HAP-1 (cell line): ENCODE measurements at regions not wholly inside any gene's neighbourhood (a gene's known extent, or its start where the extent isn't known, plus 50 kb on each side); places are given as distances from the start of the nearest gene placed in this dataset.

Experiments
- DNase-seq, 2 experiments: peaks; one replicate each; pipeline ENCODE4 v3.0.0-alpha.2; 2016 to 2020; ENCODE audit warnings: low spot score in 2 of 2
- H3K27me3 ChIP-seq: fragments of 250-450 bp; sonication (Bioruptor Pico); 2 replicates; pipeline ENCODE4 v1.5.1; 2020; ENCODE audit warnings: low read depth, mild to moderate bottlenecking, moderate library complexity
- H3K36me3 ChIP-seq: fragments of 250-450 bp; sonication (Bioruptor Pico); replicated peaks from 2 replicates; pipeline ENCODE4 v1.5.1; 2020; ENCODE audit warnings: mild to moderate bottlenecking
- H3K4me1 ChIP-seq: fragments of 250-450 bp; sonication (Bioruptor Pico); 2 replicates; pipeline ENCODE4 v1.5.1; 2020; ENCODE audit warnings: mild to moderate bottlenecking
- H3K4me3 ChIP-seq: fragments of 250-450 bp; sonication (Bioruptor Pico); 2 replicates; pipeline ENCODE4 v1.5.1; 2020; ENCODE audit warnings: mild to moderate bottlenecking, moderate library complexity
- H3K9me3 ChIP-seq: fragments of 250-450 bp; sonication (Bioruptor Pico); 2 replicates; pipeline ENCODE4 v1.5.1; 2020; ENCODE audit warnings: mild to moderate bottlenecking, moderate library complexity
- in situ Hi-C: fragments of 300-500 bp; cut with MboI; formaldehyde crosslinking; loops from 3 replicates; pipeline ENCODE4 v1.14.3; 2020; ENCODE audit warnings: low sequenced_read_pairs, inconsistent platforms, mixed read lengths

GRCh38 chr10:117686606-117687005 is 144.1 kb downstream of the EMX2 start:
- Histone ChIP-seq H3K27me3 (no peaks in the 10 kb centered on the region), H3K4me3 (no peak overlapping the region), H3K4me1 (no peaks in the 10 kb centered on the region), H3K9me3 (no peaks in the 10 kb centered on the region), H3K36me3 (no peaks in the 10 kb centered on the region)
- DNase-seq, result no peak
- in situ Hi-C loops, result no loop called here

- Histone ChIP-seq H3K9me3 (no peaks in the 10 kb centered on the region), H3K36me3 (no peaks in the 10 kb centered on the region), H3K4me1 (no peaks in the 10 kb centered on the region), H3K27me3 (no peaks in the 10 kb centered on the region; the same call in 1 of the 2 replicates), H3K4me3 (no peak overlapping the region)
- no peak for DNase-seq
- in situ Hi-C loops, result no loop called here
These were observed 145.8 kb downstream of the EMX2 start for GRCh38 chr10:117688358-117688757.

- DNase-seq, result no peak
- H3K36me3 ChIP-seq, result no peaks in the 10 kb centered on the region
- no peaks in the 10 kb centered on the region; the same call in 1 of the 2 replicates for H3K27me3 ChIP-seq
- H3K4me3 ChIP-seq, result no peak overlapping the region
- H3K9me3 ChIP-seq, result no peaks in the 10 kb centered on the region
- in situ Hi-C loops, result no loop called here
- no peaks in the 10 kb centered on the region for H3K4me1 ChIP-seq
These were observed 147.0 kb downstream of the EMX2 start for GRCh38 chr10:117689566-117689965.

- in situ Hi-C loops, result no loop called here
- no peaks in the 10 kb centered on the region for H3K4me1 ChIP-seq
These were observed 147.8 kb downstream of the EMX2 start for GRCh38 chr10:117690359-117690758.

GRCh38 chr10:117694190-117694589 is 151.6 kb downstream of the EMX2 start:
- H3K4me1 ChIP-seq, result no peaks in the 10 kb centered on the region
- H3K27me3 ChIP-seq, result no peaks in the 10 kb centered on the region; the same call in 1 of the 2 replicates
- H3K4me3 ChIP-seq, result no peak overlapping the region
- no peaks in the 10 kb centered on the region for H3K36me3 ChIP-seq
- H3K9me3 ChIP-seq, result no peaks in the 10 kb centered on the region
- no peak for DNase-seq
- in situ Hi-C loops, result no loop called here

More at GRCh38 chr10:117690359-117690758, 147.8 kb downstream of the EMX2 start:
- no peaks in the 10 kb centered on the region for H3K9me3 ChIP-seq
- no peaks in the 10 kb centered on the region; the same call in 1 of the 2 replicates for H3K27me3 ChIP-seq
- H3K36me3 ChIP-seq, result no peaks in the 10 kb centered on the region
- H3K4me3 ChIP-seq, result no peak overlapping the region
- DNase-seq, result no peak

- in situ Hi-C loops, result no loop called here
- Histone ChIP-seq H3K9me3 (no peaks in the 10 kb centered on the region), H3K36me3 (no peaks in the 10 kb centered on the region), H3K4me3 (no peak overlapping the region), H3K27me3 (no peaks in the 10 kb centered on the region; the same call in 1 of the 2 replicates), H3K4me1 (no peaks in the 10 kb centered on the region)
- no peak for DNase-seq
These were observed 154.9 kb downstream of the EMX2 start for GRCh38 chr10:117697402-117697801.

- no peaks in the 10 kb centered on the region for H3K27me3 ChIP-seq
- H3K36me3 ChIP-seq, result no peaks in the 10 kb centered on the region
- no peak for DNase-seq
- no peak overlapping the region for H3K4me3 ChIP-seq
- H3K9me3 ChIP-seq, result no peaks in the 10 kb centered on the region
- H3K4me1 ChIP-seq, result no peaks in the 10 kb centered on the region
- in situ Hi-C loops, result no loop called here
These were observed 156.3 kb downstream of the EMX2 start for GRCh38 chr10:117698809-117699208.

- DNase-seq, result no peak
- Histone ChIP-seq H3K4me3 (no peak overlapping the region), H3K9me3 (no peaks in the 10 kb centered on the region), H3K27me3 (no peaks in the 10 kb centered on the region), H3K36me3 (no peaks in the 10 kb centered on the region), H3K4me1 (no peaks in the 10 kb centered on the region)
- in situ Hi-C loops, result no loop called here
These were observed 157.0 kb downstream of the EMX2 start for GRCh38 chr10:117699436-117700075.

GRCh38 chr10:117710181-117710798 is 167.7 kb downstream of the EMX2 start:
- Histone ChIP-seq H3K36me3 (no peaks in the 10 kb centered on the region), H3K4me1 (no peaks in the 10 kb centered on the region), H3K9me3 (no peaks in the 10 kb centered on the region), H3K27me3 (no peaks in the 10 kb centered on the region), H3K4me3 (no peak overlapping the region)
- in situ Hi-C loops, result no loop called here
- DNase-seq, result no peak

GRCh38 chr10:117716889-117717288 is 174.3 kb downstream of the EMX2 start:
- H3K27me3 ChIP-seq, result no peaks in the 10 kb centered on the region
- in situ Hi-C loops, result no loop called here
- H3K4me1 ChIP-seq, result no peaks in the 10 kb centered on the region
- H3K9me3 ChIP-seq, result no peaks in the 10 kb centered on the region
- H3K4me3 ChIP-seq, result no peak overlapping the region
- no peaks in the 10 kb centered on the region for H3K36me3 ChIP-seq
- DNase-seq, result no peak

- Histone ChIP-seq H3K36me3 (no peaks in the 10 kb centered on the region), H3K27me3 (no peaks in the 10 kb centered on the region), H3K9me3 (no peaks in the 10 kb centered on the region), H3K4me1 (no peaks in the 10 kb centered on the region), H3K4me3 (no peak overlapping the region)
- in situ Hi-C loops, result no loop called here
- no peak for DNase-seq
These were observed 176.7 kb downstream of the EMX2 start for GRCh38 chr10:117718986-117719920.

- in situ Hi-C loops, result no loop called here
- Histone ChIP-seq H3K36me3 (no peaks in the 10 kb centered on the region), H3K9me3 (no peaks in the 10 kb centered on the region), H3K4me1 (no peaks in the 10 kb centered on the region), H3K4me3 (no peak overlapping the region), H3K27me3 (no peaks in the 10 kb centered on the region; the same call in 1 of the 2 replicates)
- no peak for DNase-seq
These were observed 178.6 kb downstream of the EMX2 start for GRCh38 chr10:117720931-117721835.

- in situ Hi-C loops, result no loop called here
- H3K4me1 ChIP-seq, result no peaks in the 10 kb centered on the region
- no peak for DNase-seq
- no peak overlapping the region for H3K4me3 ChIP-seq
- H3K36me3 ChIP-seq, result no peaks in the 10 kb centered on the region
- no peaks in the 10 kb centered on the region; the same call in 1 of the 2 replicates for H3K27me3 ChIP-seq
- H3K9me3 ChIP-seq, result no peaks in the 10 kb centered on the region
These were observed 179.3 kb downstream of the EMX2 start for GRCh38 chr10:117721873-117722272.
